OCI-LY1 (cell line): ENCODE measurements at regions not wholly inside any gene's neighbourhood (a gene's known extent, or its start where the extent isn't known, plus 50 kb on each side); places are given as distances from the start of the nearest gene placed in this dataset.

ENCODE experiments used
- H2AFZ ChIP-seq: fragments of 200-600 bp; sonication (generic), shearing (Covaris generic); 2 replicates; pipeline ENCODE4 v1.6.0; 2014; ENCODE audit warnings: antibody characterized with exemption, mild to moderate bottlenecking, low read length
- H3F3A ChIP-seq: fragments of 200-600 bp; sonication (generic), shearing (Covaris generic); 2 replicates; pipeline ENCODE4 v1.6.0; 2014; ENCODE audit warnings: mild to moderate bottlenecking, antibody characterized with exemption, low read length, moderate library complexity; ENCODE audit not compliant: insufficient read depth
- H3K27ac ChIP-seq: fragments of 200-600 bp; sonication (generic); 2 replicates; pipeline ENCODE4 v1.5.1; 2014; ENCODE audit warnings: low read length, mixed run types, mild to moderate bottlenecking, low read depth; ENCODE audit not compliant: poor library complexity, severe bottlenecking
- H3K27me3 ChIP-seq: fragments of 200-600 bp; sonication (generic); 2 replicates; pipeline ENCODE4 v1.6.0; 2014; ENCODE audit warnings: antibody characterized with exemption, mild to moderate bottlenecking, low read length, moderate library complexity; ENCODE audit not compliant: insufficient read depth
- H3K36me3 ChIP-seq: fragments of 200-600 bp; sonication (generic); 2 replicates; pipeline ENCODE4 v1.6.1; 2014; ENCODE audit warnings: mild to moderate bottlenecking, antibody characterized with exemption, low read length, moderate library complexity, mixed read lengths; ENCODE audit not compliant: insufficient read depth
- H3K4me1 ChIP-seq: fragments of 200-600 bp; sonication (generic); 2 replicates; pipeline ENCODE4 v1.5.1; 2014; ENCODE audit warnings: mild to moderate bottlenecking, low read length, moderate library complexity; ENCODE audit not compliant: insufficient read depth, severe bottlenecking
- H3K4me2 ChIP-seq: fragments of 200-600 bp; sonication (generic), shearing (Covaris generic); 2 replicates; pipeline ENCODE4 v1.6.1; 2014; ENCODE audit warnings: low read length
- H3K4me3 ChIP-seq: fragments of 200-600 bp; sonication (generic); 2 replicates; pipeline ENCODE4 v1.5.1; 2014; ENCODE audit warnings: low read length, low read depth, mild to moderate bottlenecking, mixed read lengths; ENCODE audit not compliant: poor library complexity, severe bottlenecking
- H3K79me2 ChIP-seq: fragments of 200-600 bp; shearing (Covaris generic); 2 replicates; pipeline ENCODE4 v1.6.1; 2016; ENCODE audit warnings: mixed run types, low read length, mixed read lengths; ENCODE audit not compliant: insufficient read depth
- H3K9ac ChIP-seq: fragments of 200-600 bp; sonication (generic), shearing (Covaris generic); 2 replicates; pipeline ENCODE4 v1.6.1; 2014; ENCODE audit warnings: mild to moderate bottlenecking, low read length, mixed read lengths
- H3K9me2 ChIP-seq: fragments of 200-600 bp; sonication (generic), shearing (Covaris generic); 2 replicates; pipeline ENCODE4 v1.6.1; 2014; ENCODE audit warnings: low read depth, mild to moderate bottlenecking, low read length, mixed read lengths
- H3K9me3 ChIP-seq: fragments of 200-600 bp; shearing (Covaris generic); 2 replicates; pipeline ENCODE4 v1.6.1; 2014; ENCODE audit warnings: low read length, mixed read lengths
- H4K20me1 ChIP-seq: fragments of 200-600 bp; sonication (generic), shearing (Covaris generic); 2 replicates; pipeline ENCODE4 v1.6.0; 2016; ENCODE audit warnings: mild to moderate bottlenecking, low read length; ENCODE audit not compliant: insufficient read depth
- CTCF ChIP-seq: fragments of 200-600 bp; sonication (generic), shearing (Covaris generic); IDR thresholded peaks from 2 replicates; pipeline ENCODE4 v1.5.1; 2017; ENCODE audit warnings: mild to moderate bottlenecking, antibody characterized with exemption, low read length, moderate library complexity, mixed read lengths
- EZH2 ChIP-seq: fragments of 200-600 bp; sonication (generic), shearing (Covaris generic); IDR thresholded peaks from 2 replicates; pipeline ENCODE4 v1.8.0; 2017; ENCODE audit warnings: borderline replicate concordance, mixed run types, mild to moderate bottlenecking, antibody characterized with exemption, low read length, moderate library complexity, mixed read lengths

DNA sequence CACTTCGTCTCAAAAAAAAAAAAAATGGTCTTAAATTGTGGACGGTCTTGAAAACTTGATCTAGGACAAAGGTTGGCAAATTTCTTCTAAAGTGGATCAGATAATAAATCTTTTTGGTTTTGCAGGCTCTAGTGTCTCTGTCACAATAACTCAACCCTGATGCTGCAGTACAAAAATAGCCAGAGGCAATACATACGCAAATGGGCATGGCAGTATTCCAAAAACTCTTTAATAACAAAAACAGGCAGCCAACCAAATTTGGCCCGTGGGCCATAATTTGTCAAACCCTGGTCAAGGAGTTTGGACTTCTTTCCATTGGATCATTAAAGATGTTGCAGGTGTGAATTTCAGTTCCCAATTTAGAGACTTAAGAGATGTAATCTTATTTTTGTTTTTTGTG is 93.5 kb upstream of the MRI1 start:
- H3K9me2 ChIP-seq: no peaks in the 10 kb centered on the region
- H3K4me3 ChIP-seq: no peak overlapping the region
- no peak overlapping the region for H3K27ac ChIP-seq
- TF ChIP-seq EZH2 (no peak), CTCF (no peak)
- no peaks in the 10 kb centered on the region for H3K4me1 ChIP-seq
- no peak overlapping the region for H3K4me2 ChIP-seq
- H3K79me2 ChIP-seq: no peaks in the 10 kb centered on the region
- H3F3A ChIP-seq: no peaks in the 10 kb centered on the region
- H3K27me3 ChIP-seq: no peaks in the 10 kb centered on the region
- H3K36me3 ChIP-seq: no peaks in the 10 kb centered on the region
- H3K9ac ChIP-seq: no peak overlapping the region
- no peak overlapping the region for H2AFZ ChIP-seq
- no peaks in the 10 kb centered on the region for H4K20me1 ChIP-seq
- H3K9me3 ChIP-seq: peaks cover 4% of the 10 kb centered on the region; the same call in 1 of the 2 replicates

DNA sequence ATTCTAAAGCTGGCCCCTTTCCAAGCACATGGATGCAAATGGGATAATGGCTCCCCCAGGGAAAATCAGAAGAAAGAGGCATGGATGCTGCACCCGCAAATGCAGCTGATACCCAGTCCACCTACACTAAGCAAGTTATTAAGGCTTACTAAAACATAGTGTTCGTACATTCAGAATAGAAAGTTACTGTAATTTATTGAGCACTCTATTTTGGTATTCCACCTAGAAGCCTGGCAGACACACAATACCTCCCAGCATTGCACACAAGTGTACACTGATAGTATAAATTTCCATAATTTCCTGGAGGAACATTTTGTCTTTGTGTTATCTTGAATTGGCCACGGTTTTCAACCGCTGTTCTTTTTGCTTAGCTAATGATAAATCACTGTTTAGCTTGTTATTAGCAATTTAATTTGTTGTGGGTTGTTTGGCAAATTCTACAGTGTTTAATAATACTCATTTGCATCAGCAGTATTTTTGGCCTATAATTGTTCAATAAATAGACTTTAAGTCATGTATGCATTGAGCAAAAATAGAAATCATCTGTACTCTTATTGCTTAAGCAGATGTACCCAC is 94.5 kb upstream of the MRI1 start:
- H3K27me3 ChIP-seq: no peaks in the 10 kb centered on the region

DNA sequence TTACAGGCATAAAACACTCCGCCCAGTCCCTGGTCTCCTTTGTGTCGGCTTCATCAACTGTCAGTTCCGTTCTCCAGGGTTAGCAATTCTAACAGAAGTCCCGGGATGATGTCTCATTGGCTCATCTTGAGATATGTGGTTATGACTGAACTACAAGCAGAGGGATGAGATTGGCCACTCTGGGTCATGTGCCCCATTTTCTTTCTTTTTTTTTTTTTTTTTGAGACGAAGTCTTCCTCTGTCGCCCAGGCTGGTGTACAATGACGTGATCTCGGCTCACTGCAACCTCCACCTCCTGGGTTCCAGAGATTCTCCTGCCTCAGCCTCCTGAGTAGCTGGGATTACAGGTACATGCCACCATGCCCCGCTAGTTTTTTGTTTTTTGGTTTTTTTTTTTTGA is 95.4 kb upstream of the MRI1 start:
- H3K9me3 ChIP-seq: peaks cover 4% of the 10 kb centered on the region; the same call in 1 of the 2 replicates
- H3K4me2 ChIP-seq: no peak overlapping the region
- H3K4me1 ChIP-seq: no peaks in the 10 kb centered on the region
- no peaks in the 10 kb centered on the region for H3K27me3 ChIP-seq
- H3F3A ChIP-seq: no peaks in the 10 kb centered on the region
- no peaks in the 10 kb centered on the region for H3K36me3 ChIP-seq
- no peaks in the 10 kb centered on the region for H3K9me2 ChIP-seq
- H2AFZ ChIP-seq: no peak overlapping the region
- no peaks in the 10 kb centered on the region for H4K20me1 ChIP-seq
- no peak overlapping the region for H3K4me3 ChIP-seq
- TF ChIP-seq CTCF (no peak), EZH2 (no peak)
- no peak overlapping the region for H3K9ac ChIP-seq
- H3K79me2 ChIP-seq: no peaks in the 10 kb centered on the region
- H3K27ac ChIP-seq: no peak overlapping the region

More for the DNA sequence above, 94.5 kb upstream of the MRI1 start:
- Histone ChIP-seq H3K4me2 (no peak overlapping the region), H3K27ac (no peak overlapping the region), H3K4me3 (no peak overlapping the region), H4K20me1 (no peaks in the 10 kb centered on the region), H3K4me1 (no peaks in the 10 kb centered on the region), H2AFZ (no peak overlapping the region), H3K36me3 (no peaks in the 10 kb centered on the region), H3K79me2 (no peaks in the 10 kb centered on the region), H3F3A (no peaks in the 10 kb centered on the region), H3K9ac (no peak overlapping the region), H3K9me2 (no peaks in the 10 kb centered on the region), H3K9me3 (peaks cover 4% of the 10 kb centered on the region; the same call in 1 of the 2 replicates)
- TF ChIP-seq CTCF (no peak), EZH2 (no peak)
